ENCODE measurements at regions not wholly inside any gene's neighbourhood (a gene's known extent, or its start where the extent isn't known, plus 50 kb on each side); places are given as distances from the start of the nearest gene placed in this dataset.

DNA sequence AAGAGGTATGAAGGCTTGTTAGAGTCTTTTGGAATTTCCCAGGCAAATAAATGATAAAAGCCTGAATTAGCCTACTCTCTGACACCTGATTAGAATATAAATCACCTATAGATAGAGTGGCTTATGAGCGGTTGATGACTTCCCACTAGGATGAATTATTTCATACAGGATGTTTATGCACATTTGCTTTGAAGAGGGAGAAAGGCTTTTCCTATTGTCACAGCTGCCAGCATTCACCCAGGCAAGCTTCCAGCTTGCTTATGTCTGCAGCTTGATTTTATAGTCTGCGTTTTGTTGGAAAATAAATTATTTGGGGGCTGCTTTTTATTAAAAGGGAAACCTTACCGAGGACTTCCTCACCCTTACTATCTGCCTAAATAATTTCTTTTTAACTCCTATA lies 51.3 kb upstream of the EIF2S2 start:
- no CpG with 5 or more reads among the region's 3 CpGs for WGBS (ENCODE audit: insufficient coverage)
- POLR2A ChIA-PET: no interaction called here

DNA sequence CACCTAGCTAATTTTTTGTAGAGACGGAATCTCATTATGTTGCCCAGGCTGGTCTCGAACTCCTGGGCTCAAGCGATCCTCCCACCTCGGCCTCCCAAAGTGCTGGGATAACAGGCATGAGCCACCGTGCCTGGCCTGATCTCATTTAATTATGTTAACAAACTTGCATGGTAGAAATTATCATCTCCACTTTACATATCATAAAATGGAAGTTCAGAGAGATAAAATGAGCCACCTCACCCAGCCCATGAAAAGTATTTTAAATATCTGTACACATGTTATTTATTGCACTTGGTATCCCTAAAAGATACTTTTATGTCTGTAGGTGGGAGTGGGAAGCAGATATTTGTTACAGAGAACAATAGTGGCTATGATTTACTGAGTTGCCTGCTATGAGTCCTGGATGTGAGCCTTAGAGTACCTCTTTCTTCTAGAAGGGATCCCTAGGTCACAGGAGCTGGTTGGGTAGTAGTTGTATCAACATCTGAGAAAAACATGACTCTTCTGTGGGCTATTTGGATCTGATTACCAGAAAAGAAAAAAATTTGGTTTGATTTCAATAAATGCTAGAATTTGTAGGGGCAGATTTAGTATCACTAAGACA lies 52.4 kb upstream of the EIF2S2 start:
- ChIA-PET POLR2A (interaction anchor here (0.6 kb wide), 1 partner anchor 656 kb away, joined by 4 read pairs; no protein-coding TSS in a partner anchor), CTCF (no interaction called here)
- Histone ChIP-seq H3K36me3 (ENCODE audit: control insufficient read depth in 4 of 4, insufficient read depth in 4 of 4, low read length in 3 of 4) (no peaks in the 10 kb centered on the region), H3K27ac (ENCODE audit: insufficient read depth in 1 of 2, low read depth in 1 of 2, low read length in 2 of 2, poor library complexity in 1 of 2, severe bottlenecking in 2 of 2) (no peak overlapping the region), H3K4me3 (ENCODE audit: control insufficient read depth in 1 of 7, extremely low read depth in 1 of 7, insufficient read depth in 4 of 7, low read depth in 2 of 7, low read length in 6 of 7) (no peak overlapping the region), H3K4me1 (ENCODE audit: control extremely low read depth in 1 of 4, control insufficient read depth in 4 of 4, insufficient read depth in 4 of 4, low read length in 3 of 4) (peaks cover 0 to 8% (median 0%) of the 10 kb centered on the region in 4 experiments), H3K27me3 (replicated peaks in 2 of 5; ENCODE audit: control insufficient read depth in 4 of 5, insufficient read depth in 5 of 5, low read length in 4 of 5) (no peaks in the 10 kb centered on the region), H3K9me3 (ENCODE audit: control extremely low read depth in 1 of 5, control insufficient read depth in 4 of 5, insufficient read depth in 2 of 5, low read depth in 1 of 5, low read length in 4 of 5) (no peaks in the 10 kb centered on the region)
- 100% methylated on average over 1 of the region's 5 CpGs for WGBS (ENCODE audit: insufficient coverage)
- DNase-seq: no peak

More for the DNA sequence above, 51.3 kb upstream of the EIF2S2 start:
- no peaks in the 10 kb centered on the region for H3K36me3 ChIP-seq (ENCODE audit: control insufficient read depth in 4 of 4, insufficient read depth in 4 of 4, low read length in 3 of 4)
- H3K4me1 ChIP-seq (ENCODE audit: control extremely low read depth in 1 of 4, control insufficient read depth in 4 of 4, insufficient read depth in 4 of 4, low read length in 3 of 4): peaks cover 0 to 19% (median 0%) of the 10 kb centered on the region in 4 experiments
- H3K4me3 ChIP-seq (ENCODE audit: control insufficient read depth in 1 of 7, extremely low read depth in 1 of 7, insufficient read depth in 4 of 7, low read depth in 2 of 7, low read length in 6 of 7): no peak overlapping the region
- H3K9me3 ChIP-seq (ENCODE audit: control extremely low read depth in 1 of 5, control insufficient read depth in 4 of 5, insufficient read depth in 2 of 5, low read depth in 1 of 5, low read length in 4 of 5): no peaks in the 10 kb centered on the region
- H3K27ac ChIP-seq (ENCODE audit: insufficient read depth in 1 of 2, low read depth in 1 of 2, low read length in 2 of 2, poor library complexity in 1 of 2, severe bottlenecking in 2 of 2): no peak overlapping the region
- H3K27me3 ChIP-seq (replicated peaks in 2 of 5; ENCODE audit: control insufficient read depth in 4 of 5, insufficient read depth in 5 of 5, low read length in 4 of 5): no peaks in the 10 kb centered on the region
- no peak for DNase-seq
- CTCF ChIA-PET: no interaction called here

DNA sequence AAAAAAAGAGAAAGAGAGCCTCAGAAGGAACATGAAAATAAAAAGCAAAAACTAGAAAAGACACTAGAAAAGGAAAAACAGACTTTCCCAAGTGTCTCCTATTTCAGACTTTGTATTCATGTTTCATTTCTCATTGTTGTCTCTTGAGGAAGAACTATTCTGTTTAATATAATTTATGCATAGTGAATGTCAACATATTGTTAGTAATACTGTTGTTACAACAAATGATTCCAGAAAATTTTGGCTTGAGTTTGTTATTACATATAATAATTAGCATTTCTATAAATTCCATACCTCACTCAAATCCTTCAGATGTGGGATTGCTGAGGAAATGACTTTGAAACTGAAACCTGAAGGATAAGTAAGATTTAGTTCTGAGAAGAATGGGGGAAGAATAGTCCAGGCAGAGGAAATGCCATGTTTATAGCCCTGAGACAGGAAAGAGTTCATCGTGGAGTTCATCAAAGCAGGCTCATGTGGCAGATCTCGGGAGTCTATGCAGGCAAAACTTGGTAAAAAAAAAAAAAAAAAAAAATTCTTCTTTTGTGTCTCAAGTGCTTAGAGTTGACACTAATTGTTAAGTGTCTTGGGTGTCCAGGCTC lies 53.1 kb upstream of the EIF2S2 start:
- POLR2A ChIA-PET: interaction anchor here (0.5 kb wide), 1 partner anchor 83 kb away, joined by 3 read pairs; no protein-coding TSS in a partner anchor
- Histone ChIP-seq H3K9me3 (ENCODE audit: control extremely low read depth in 1 of 5, control insufficient read depth in 4 of 5, insufficient read depth in 2 of 5, low read depth in 1 of 5, low read length in 4 of 5) (no peaks in the 10 kb centered on the region), H3K27ac (ENCODE audit: insufficient read depth in 1 of 2, low read depth in 1 of 2, low read length in 2 of 2, poor library complexity in 1 of 2, severe bottlenecking in 2 of 2) (no peak overlapping the region), H3K36me3 (ENCODE audit: control insufficient read depth in 4 of 4, insufficient read depth in 4 of 4, low read length in 3 of 4) (no peaks in the 10 kb centered on the region), H3K4me1 (ENCODE audit: control extremely low read depth in 1 of 4, control insufficient read depth in 4 of 4, insufficient read depth in 4 of 4, low read length in 3 of 4) (peaks cover 0 to 8% (median 0%) of the 10 kb centered on the region in 4 experiments), H3K4me3 (ENCODE audit: control insufficient read depth in 1 of 7, extremely low read depth in 1 of 7, insufficient read depth in 4 of 7, low read depth in 2 of 7, low read length in 6 of 7) (no peak overlapping the region), H3K27me3 (replicated peaks in 2 of 5; ENCODE audit: control insufficient read depth in 4 of 5, insufficient read depth in 5 of 5, low read length in 4 of 5) (no peaks in the 10 kb centered on the region)
- WGBS (ENCODE audit: insufficient coverage): 0% methylated on average over 2 of the region's 2 CpGs
- CTCF ChIA-PET: no interaction called here
- DNase-seq: no peak

GRCh38 chr20:34171640-34172039 lies 59.6 kb upstream of the EIF2S2 start:
- POLR2A ChIA-PET: no interaction called here
- WGBS (ENCODE audit: insufficient coverage): 92% methylated on average over 4 of the region's 4 CpGs
- Histone ChIP-seq H3K27me3 (replicated peaks in 2 of 5; ENCODE audit: control insufficient read depth in 4 of 5, insufficient read depth in 5 of 5, low read length in 4 of 5) (no peaks in the 10 kb centered on the region), H3K4me3 (ENCODE audit: control insufficient read depth in 1 of 7, extremely low read depth in 1 of 7, insufficient read depth in 4 of 7, low read depth in 2 of 7, low read length in 6 of 7) (no peak overlapping the region), H3K4me1 (ENCODE audit: control extremely low read depth in 1 of 4, control insufficient read depth in 4 of 4, insufficient read depth in 4 of 4, low read length in 3 of 4) (no peaks in the 10 kb centered on the region), H3K36me3 (ENCODE audit: control insufficient read depth in 4 of 4, insufficient read depth in 4 of 4, low read length in 3 of 4) (no peaks in the 10 kb centered on the region), H3K9me3 (ENCODE audit: control extremely low read depth in 1 of 5, control insufficient read depth in 4 of 5, insufficient read depth in 2 of 5, low read depth in 1 of 5, low read length in 4 of 5) (no peaks in the 10 kb centered on the region), H3K27ac (ENCODE audit: insufficient read depth in 1 of 2, low read depth in 1 of 2, low read length in 2 of 2, poor library complexity in 1 of 2, severe bottlenecking in 2 of 2) (no peak overlapping the region)
- no peak for DNase-seq
- CTCF ChIA-PET: interaction anchor here (0.8 kb wide), 1 partner anchor 264 kb away, joined by 3 read pairs; no protein-coding TSS in a partner anchor

- no peak for DNase-seq
- Histone ChIP-seq H3K4me3 (ENCODE audit: control insufficient read depth in 1 of 7, extremely low read depth in 1 of 7, insufficient read depth in 4 of 7, low read depth in 2 of 7, low read length in 6 of 7) (no peak overlapping the region), H3K27ac (ENCODE audit: insufficient read depth in 1 of 2, low read depth in 1 of 2, low read length in 2 of 2, poor library complexity in 1 of 2, severe bottlenecking in 2 of 2) (no peak overlapping the region), H3K4me1 (ENCODE audit: control extremely low read depth in 1 of 4, control insufficient read depth in 4 of 4, insufficient read depth in 4 of 4, low read length in 3 of 4) (no peaks in the 10 kb centered on the region), H3K9me3 (ENCODE audit: control extremely low read depth in 1 of 5, control insufficient read depth in 4 of 5, insufficient read depth in 2 of 5, low read depth in 1 of 5, low read length in 4 of 5) (no peaks in the 10 kb centered on the region), H3K36me3 (ENCODE audit: control insufficient read depth in 4 of 4, insufficient read depth in 4 of 4, low read length in 3 of 4) (no peaks in the 10 kb centered on the region), H3K27me3 (replicated peaks in 2 of 5; ENCODE audit: control insufficient read depth in 4 of 5, insufficient read depth in 5 of 5, low read length in 4 of 5) (no peaks in the 10 kb centered on the region)
- 83% methylated on average over 1 of the region's 2 CpGs for WGBS (ENCODE audit: insufficient coverage)
- CTCF ChIA-PET: no interaction called here
- POLR2A ChIA-PET: no interaction called here
Measured at GRCh38 chr20:34172926-34173325, 60.9 kb upstream of the EIF2S2 start.

DNA sequence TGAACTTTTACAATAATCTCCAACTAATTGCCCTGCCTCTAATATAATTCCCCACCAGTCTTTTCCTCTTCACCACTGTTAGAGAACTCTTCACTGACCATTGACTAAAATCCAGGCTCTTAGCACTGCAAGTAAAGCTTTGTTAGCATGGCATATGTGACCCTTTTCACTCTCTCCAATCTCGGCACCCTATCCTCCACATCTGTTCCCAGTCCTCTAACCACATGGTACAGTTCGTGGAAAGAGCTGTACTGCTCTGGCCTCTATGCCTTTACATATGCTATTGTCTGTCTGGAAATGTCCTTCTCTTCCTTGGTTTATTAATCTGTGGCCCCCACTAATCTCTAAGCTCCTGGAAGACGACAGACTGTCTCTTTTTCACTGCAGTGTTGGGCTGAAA lies 63.0 kb upstream of the EIF2S2 start:
- WGBS (ENCODE audit: insufficient coverage): 90% methylated on average over 2 of the region's 3 CpGs
- Histone ChIP-seq H3K36me3 (ENCODE audit: control insufficient read depth in 4 of 4, insufficient read depth in 4 of 4, low read length in 3 of 4) (no peaks in the 10 kb centered on the region), H3K4me1 (ENCODE audit: control extremely low read depth in 1 of 4, control insufficient read depth in 4 of 4, insufficient read depth in 4 of 4, low read length in 3 of 4) (no peaks in the 10 kb centered on the region), H3K9me3 (ENCODE audit: control extremely low read depth in 1 of 5, control insufficient read depth in 4 of 5, insufficient read depth in 2 of 5, low read depth in 1 of 5, low read length in 4 of 5) (no peaks in the 10 kb centered on the region), H3K4me3 (ENCODE audit: control insufficient read depth in 1 of 7, extremely low read depth in 1 of 7, insufficient read depth in 4 of 7, low read depth in 2 of 7, low read length in 6 of 7) (no peak overlapping the region), H3K27ac (ENCODE audit: insufficient read depth in 1 of 2, low read depth in 1 of 2, low read length in 2 of 2, poor library complexity in 1 of 2, severe bottlenecking in 2 of 2) (no peak overlapping the region), H3K27me3 (replicated peaks in 2 of 5; ENCODE audit: control insufficient read depth in 4 of 5, insufficient read depth in 5 of 5, low read length in 4 of 5) (no peaks in the 10 kb centered on the region)
- CTCF ChIA-PET: interaction anchor here (1.2 kb wide), 1 partner anchor 15 kb away, joined by 7 read pairs; no protein-coding TSS in a partner anchor
- no peak for DNase-seq
- POLR2A ChIA-PET: no interaction called here

GRCh38 chr20:34175879-34176278 lies 63.8 kb upstream of the EIF2S2 start:
- Histone ChIP-seq H3K4me3 (ENCODE audit: control insufficient read depth in 1 of 7, extremely low read depth in 1 of 7, insufficient read depth in 4 of 7, low read depth in 2 of 7, low read length in 6 of 7) (no peak overlapping the region), H3K27me3 (replicated peaks in 2 of 5; ENCODE audit: control insufficient read depth in 4 of 5, insufficient read depth in 5 of 5, low read length in 4 of 5) (no peaks in the 10 kb centered on the region), H3K36me3 (ENCODE audit: control insufficient read depth in 4 of 4, insufficient read depth in 4 of 4, low read length in 3 of 4) (no peaks in the 10 kb centered on the region), H3K9me3 (ENCODE audit: control extremely low read depth in 1 of 5, control insufficient read depth in 4 of 5, insufficient read depth in 2 of 5, low read depth in 1 of 5, low read length in 4 of 5) (no peaks in the 10 kb centered on the region), H3K4me1 (ENCODE audit: control extremely low read depth in 1 of 4, control insufficient read depth in 4 of 4, insufficient read depth in 4 of 4, low read length in 3 of 4) (no peaks in the 10 kb centered on the region), H3K27ac (ENCODE audit: insufficient read depth in 1 of 2, low read depth in 1 of 2, low read length in 2 of 2, poor library complexity in 1 of 2, severe bottlenecking in 2 of 2) (no peak overlapping the region)
- ChIA-PET POLR2A (no interaction called here), CTCF (no interaction called here)
- no peak for DNase-seq
- 100% methylated on average over 4 of the region's 6 CpGs for WGBS (ENCODE audit: insufficient coverage)

Measured in common myeloid progenitor, CD34-positive (primary cell).